ENCODE measurements at regions not wholly inside any gene's neighbourhood (a gene's known extent, or its start where the extent isn't known, plus 50 kb on each side); places are given as distances from the start of the nearest gene placed in this dataset.

DNA sequence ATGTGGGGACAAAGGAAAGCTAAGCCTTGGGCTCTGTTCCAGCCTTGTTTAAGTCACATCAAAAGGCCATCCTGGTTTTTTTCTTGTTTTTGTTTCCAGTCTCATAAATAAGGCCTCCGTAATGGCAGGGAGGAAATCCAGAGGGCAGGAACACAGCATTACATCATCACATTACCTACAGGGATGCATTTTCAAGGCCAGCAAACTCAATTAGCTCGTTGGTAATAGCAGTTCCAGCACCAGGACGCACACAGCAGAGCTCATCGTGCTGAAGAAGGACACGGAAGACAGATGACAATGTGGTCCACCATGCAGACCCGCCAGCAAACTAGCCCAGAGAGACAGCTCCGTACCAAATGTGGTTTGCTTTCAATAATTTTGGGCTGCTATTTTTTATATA, 1209.2 kb downstream of the TYW1 start:
- Mint-ChIP-seq H3K4me1 (ENCODE audit: unreplicated experiment) (peaks cover 36% of the 10 kb centered on the region), H3K36me3 (no peaks in the 10 kb centered on the region), H3K27me3 (peaks cover 7% of the 10 kb centered on the region), H3K27ac (peak overlapping the region; percentile 30), H3K4me3 (peak overlapping the region; percentile 40), H3K9me3 (peaks cover 4% of the 10 kb centered on the region)
- no peak for DNase-seq (ENCODE audit: extremely low spot score, unreplicated experiment)
- TF ChIP-seq, protein P1, sequence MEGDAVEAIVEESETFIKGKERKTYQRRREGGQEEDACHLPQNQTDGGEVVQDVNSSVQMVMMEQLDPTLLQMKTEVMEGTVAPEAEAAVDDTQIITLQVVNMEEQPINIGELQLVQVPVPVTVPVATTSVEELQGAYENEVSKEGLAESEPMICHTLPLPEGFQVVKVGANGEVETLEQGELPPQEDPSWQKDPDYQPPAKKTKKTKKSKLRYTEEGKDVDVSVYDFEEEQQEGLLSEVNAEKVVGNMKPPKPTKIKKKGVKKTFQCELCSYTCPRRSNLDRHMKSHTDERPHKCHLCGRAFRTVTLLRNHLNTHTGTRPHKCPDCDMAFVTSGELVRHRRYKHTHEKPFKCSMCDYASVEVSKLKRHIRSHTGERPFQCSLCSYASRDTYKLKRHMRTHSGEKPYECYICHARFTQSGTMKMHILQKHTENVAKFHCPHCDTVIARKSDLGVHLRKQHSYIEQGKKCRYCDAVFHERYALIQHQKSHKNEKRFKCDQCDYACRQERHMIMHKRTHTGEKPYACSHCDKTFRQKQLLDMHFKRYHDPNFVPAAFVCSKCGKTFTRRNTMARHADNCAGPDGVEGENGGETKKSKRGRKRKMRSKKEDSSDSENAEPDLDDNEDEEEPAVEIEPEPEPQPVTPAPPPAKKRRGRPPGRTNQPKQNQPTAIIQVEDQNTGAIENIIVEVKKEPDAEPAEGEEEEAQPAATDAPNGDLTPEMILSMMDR (conservative IDR thresholded peaks at IDR 0.05): no peak

DNA sequence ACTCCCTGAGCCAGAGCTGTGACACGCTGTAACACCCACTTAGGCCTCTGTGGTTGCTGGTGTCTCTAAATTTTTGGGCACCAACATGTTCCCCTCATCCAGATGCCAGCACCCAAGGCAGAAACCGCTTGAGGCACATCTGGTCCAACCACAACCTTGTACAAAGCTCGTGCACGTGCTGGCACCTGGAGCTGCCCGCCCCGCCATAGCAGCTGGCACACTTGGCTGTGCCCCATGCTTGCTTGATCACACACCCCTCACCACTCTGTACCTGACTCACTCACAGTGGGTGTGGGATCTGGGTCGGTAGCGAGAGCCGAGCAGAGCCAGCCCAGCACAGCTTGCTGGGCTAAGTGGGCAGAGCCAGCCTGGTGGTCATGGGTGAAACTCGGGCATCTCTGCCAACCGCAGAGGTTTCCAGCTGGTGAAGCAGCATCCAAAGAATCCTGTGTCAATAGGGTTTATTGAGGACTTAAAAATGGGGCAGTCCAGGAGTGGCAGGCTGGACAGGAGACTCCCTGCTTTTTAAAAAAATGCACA, 1210.4 kb downstream of the TYW1 start:
- H3K4me1 Mint-ChIP-seq (ENCODE audit: unreplicated experiment): peaks cover 36% of the 10 kb centered on the region
- no peaks in the 10 kb centered on the region for H3K36me3 Mint-ChIP-seq
- H3K27me3 Mint-ChIP-seq: peaks cover 7% of the 10 kb centered on the region
- no peak overlapping the region for H3K27ac Mint-ChIP-seq
- H3K9me3 Mint-ChIP-seq: peaks cover 4% of the 10 kb centered on the region
- DNase-seq (ENCODE audit: extremely low spot score, unreplicated experiment): no peak
- TF ChIP-seq, protein P1 (conservative IDR thresholded peaks at IDR 0.05): no peak
- no peak overlapping the region for H3K4me3 Mint-ChIP-seq

DNA sequence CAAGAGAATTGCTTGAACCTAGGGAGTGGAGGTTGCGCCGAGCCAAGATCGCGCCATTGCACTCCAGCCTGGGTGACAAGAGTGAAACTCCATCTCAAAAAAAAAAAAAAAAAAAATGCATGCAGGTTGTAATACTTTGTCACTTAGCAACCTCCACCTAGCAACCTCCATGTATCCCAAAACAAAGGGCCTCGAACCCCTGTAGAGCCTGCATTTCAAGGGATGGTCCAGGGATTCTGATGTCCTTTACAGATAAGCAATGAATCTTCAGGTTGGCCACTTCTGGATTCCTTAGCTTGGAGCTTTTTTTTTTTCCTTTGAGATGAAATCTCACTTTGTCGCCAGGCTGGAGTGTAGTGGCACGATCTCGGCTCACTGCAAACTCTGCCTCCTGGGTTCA, 1211.0 kb downstream of the TYW1 start:
- Mint-ChIP-seq H3K9me3 (peaks cover 4% of the 10 kb centered on the region), H3K27ac (no peak overlapping the region), H3K4me3 (no peak overlapping the region), H3K4me1 (ENCODE audit: unreplicated experiment) (peaks cover 36% of the 10 kb centered on the region), H3K27me3 (peaks cover 7% of the 10 kb centered on the region), H3K36me3 (no peaks in the 10 kb centered on the region)
- TF ChIP-seq, protein P1 (conservative IDR thresholded peaks at IDR 0.05): no peak
- DNase-seq (ENCODE audit: extremely low spot score, unreplicated experiment): no peak

DNA sequence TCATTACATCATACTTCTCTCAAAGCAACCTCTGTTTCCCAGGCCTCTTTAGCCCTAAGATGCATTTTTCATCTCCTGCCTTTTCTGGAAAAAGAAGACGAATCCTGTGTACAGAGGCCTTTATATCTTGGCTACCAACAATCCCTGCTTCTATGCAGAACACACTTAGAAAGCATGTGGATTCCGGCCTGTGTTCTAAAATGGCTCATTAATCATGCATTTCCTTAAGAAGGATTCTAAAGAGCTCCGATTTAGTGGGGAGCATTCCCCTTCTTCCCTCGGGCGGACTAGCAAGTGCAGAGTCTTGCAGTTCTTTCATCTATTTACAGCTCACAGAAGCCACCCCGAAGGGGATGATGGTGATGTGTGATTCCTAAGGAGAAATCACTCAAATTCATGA, 1212.9 kb downstream of the TYW1 start:
- no peak for DNase-seq (ENCODE audit: extremely low spot score, unreplicated experiment)
- peaks cover 4% of the 10 kb centered on the region for H3K9me3 Mint-ChIP-seq
- H3K27me3 Mint-ChIP-seq: peaks cover 3% of the 10 kb centered on the region
- TF ChIP-seq, protein P1 (conservative IDR thresholded peaks at IDR 0.05): no peak
- H3K4me3 Mint-ChIP-seq: peak overlapping the region; percentile 9
- H3K4me1 Mint-ChIP-seq (ENCODE audit: unreplicated experiment): peaks cover 29% of the 10 kb centered on the region
- no peaks in the 10 kb centered on the region for H3K36me3 Mint-ChIP-seq
- H3K27ac Mint-ChIP-seq: no peak overlapping the region

DNA sequence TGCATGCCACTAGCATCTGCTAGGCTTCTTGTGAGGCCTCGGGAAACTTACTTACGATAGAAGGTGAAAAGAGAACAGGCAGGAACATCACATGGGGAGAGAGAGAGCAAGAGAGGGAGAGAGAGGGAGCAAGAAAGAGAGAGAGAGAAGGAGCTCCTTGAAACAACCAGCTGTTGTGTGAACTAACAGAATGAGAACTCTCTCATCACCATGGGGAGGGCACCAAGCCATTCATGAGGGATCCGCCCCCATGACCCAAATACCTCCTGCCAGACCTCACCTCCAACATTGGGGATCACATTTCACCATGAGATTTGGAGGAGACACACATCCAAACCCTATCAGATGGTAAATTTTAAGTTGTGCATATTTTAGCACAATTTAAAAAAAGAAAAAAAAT, 1217.2 kb downstream of the TYW1 start:
- peaks cover 21% of the 10 kb centered on the region for H3K4me1 Mint-ChIP-seq (ENCODE audit: unreplicated experiment)
- TF ChIP-seq, protein P1 (conservative IDR thresholded peaks at IDR 0.05): no peak
- H3K36me3 Mint-ChIP-seq: no peaks in the 10 kb centered on the region
- peaks cover 3% of the 10 kb centered on the region for H3K9me3 Mint-ChIP-seq
- peaks cover 3% of the 10 kb centered on the region for H3K27me3 Mint-ChIP-seq
- no peak for DNase-seq (ENCODE audit: extremely low spot score, unreplicated experiment)
- H3K4me3 Mint-ChIP-seq: no peak overlapping the region
- H3K27ac Mint-ChIP-seq: no peak overlapping the region

DNA sequence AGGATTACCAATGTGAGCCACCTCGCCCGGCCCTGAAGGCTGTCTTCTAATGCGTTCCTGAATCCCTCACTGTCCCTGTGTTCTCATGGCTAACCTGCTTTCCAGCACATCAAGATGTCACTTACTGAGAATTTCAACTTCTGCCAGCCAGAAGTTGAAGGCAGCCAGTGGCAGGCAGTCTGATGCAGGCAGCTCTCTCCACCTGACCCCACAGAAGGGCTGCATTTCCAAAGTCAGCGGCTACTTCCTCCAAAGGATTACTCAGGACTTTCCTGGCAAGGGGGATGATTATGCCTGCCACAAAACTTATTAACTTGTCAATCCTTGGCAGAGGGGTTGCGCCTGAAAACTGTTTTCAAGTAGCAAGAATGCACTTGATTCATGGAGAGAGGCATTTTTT, 1219.4 kb downstream of the TYW1 start:
- Mint-ChIP-seq H3K27ac (peak overlapping the region; percentile 23), H3K4me1 (ENCODE audit: unreplicated experiment) (peaks cover 11% of the 10 kb centered on the region), H3K27me3 (no peaks in the 10 kb centered on the region), H3K9me3 (peaks cover 3% of the 10 kb centered on the region), H3K36me3 (no peaks in the 10 kb centered on the region), H3K4me3 (no peak overlapping the region)
- TF ChIP-seq, protein P1 (conservative IDR thresholded peaks at IDR 0.05): no peak
- no peak for DNase-seq (ENCODE audit: extremely low spot score, unreplicated experiment)

Measured in type B pancreatic cell (in vitro differentiated cells).